Stimulated activated effector memory CD8-positive, alpha-beta T cell treated with anti-CD3 and anti-CD28 coated beads, Interleukin-12 subunit alpha, Interleukin-12 subunit beta, amount 100 ng/mL, for 72 hours (primary cell): ENCODE measurements at regions not wholly inside any gene's neighbourhood (a gene's known extent, or its start where the extent isn't known, plus 50 kb on each side); places are given as distances from the start of the nearest gene placed in this dataset.
"Not testable (repeated sequence)": the region's sequence is repeated elsewhere in the genome, so short reads cannot be mapped to it uniquely, and the experiment has no call there.

Source experiments
- ATAC-seq: fragments of 150-1000 bp; cut with Tn5 transposase; 2 replicates; pipeline ENCODE4 v1.10.0; 2021
- DNase-seq, 2 donors: peaks; one replicate each; pipeline ENCODE4 v3.0.0; 2021 to 2022; ENCODE audit warnings: low spot score in 2 of 2
- H3K27ac Mint-ChIP-seq: one replicate; pipeline ENCODE4 v1.8.0; 2022; ENCODE audit warnings: mild to moderate bottlenecking, mixed read lengths
- H3K36me3 Mint-ChIP-seq: one replicate; pipeline ENCODE4 v1.8.0; 2022; ENCODE audit warnings: mild to moderate bottlenecking, mixed read lengths
- H3K4me1 Mint-ChIP-seq: one replicate; pipeline ENCODE4 v1.8.0; 2022; ENCODE audit warnings: mixed read lengths
- H3K4me3 Mint-ChIP-seq: one replicate; pipeline ENCODE4 v1.8.0; 2022; ENCODE audit warnings: mild to moderate bottlenecking, mixed read lengths
- H3K9me3 Mint-ChIP-seq: one replicate; pipeline ENCODE4 v1.8.0; 2022; ENCODE audit warnings: mixed read lengths

DNA sequence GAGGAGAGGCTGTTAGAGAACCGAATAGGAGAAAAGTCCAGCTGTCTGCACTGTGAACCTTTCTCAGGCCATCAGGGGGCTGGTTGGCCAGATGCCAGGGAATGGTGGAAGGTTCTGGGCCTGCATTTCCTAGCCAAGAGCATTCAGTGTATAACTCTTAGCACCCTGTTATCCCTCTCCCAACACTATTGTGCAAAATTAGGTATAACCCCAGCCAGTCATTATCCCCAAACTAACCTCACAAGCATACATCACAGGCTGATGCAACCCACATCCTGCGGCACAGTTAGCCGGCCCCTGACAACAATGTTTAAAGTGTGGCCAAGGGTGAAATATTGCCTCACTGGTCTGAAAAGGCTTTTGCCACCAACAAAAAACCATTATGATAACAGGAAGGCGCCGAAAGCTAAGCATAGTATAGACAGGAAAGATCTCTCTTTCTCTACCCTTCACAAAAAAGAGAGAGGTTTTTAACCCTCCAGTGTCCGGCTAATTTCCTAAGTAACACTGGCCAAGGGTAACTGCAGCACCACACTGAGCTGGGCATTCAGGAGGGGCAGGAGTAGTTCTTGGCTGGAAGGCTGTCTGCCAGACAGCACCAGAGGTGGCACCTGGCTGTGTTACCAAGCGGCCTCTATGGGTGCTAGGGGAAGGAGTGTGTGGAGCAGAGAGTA is 77.3 kb upstream of the BCAR3 start:
- peak overlapping the region; percentile 89 for H3K27ac Mint-ChIP-seq
- H3K4me3 Mint-ChIP-seq = peak overlapping the region; percentile 11
- DNase-seq (peak in 1 of 2 donors; percentile 64), ATAC-seq (peak; percentile 96)
- H3K4me1 Mint-ChIP-seq = peaks cover 31% of the 10 kb centered on the region
- no peaks in the 10 kb centered on the region for H3K9me3 Mint-ChIP-seq
- no peaks in the 10 kb centered on the region for H3K36me3 Mint-ChIP-seq

DNA sequence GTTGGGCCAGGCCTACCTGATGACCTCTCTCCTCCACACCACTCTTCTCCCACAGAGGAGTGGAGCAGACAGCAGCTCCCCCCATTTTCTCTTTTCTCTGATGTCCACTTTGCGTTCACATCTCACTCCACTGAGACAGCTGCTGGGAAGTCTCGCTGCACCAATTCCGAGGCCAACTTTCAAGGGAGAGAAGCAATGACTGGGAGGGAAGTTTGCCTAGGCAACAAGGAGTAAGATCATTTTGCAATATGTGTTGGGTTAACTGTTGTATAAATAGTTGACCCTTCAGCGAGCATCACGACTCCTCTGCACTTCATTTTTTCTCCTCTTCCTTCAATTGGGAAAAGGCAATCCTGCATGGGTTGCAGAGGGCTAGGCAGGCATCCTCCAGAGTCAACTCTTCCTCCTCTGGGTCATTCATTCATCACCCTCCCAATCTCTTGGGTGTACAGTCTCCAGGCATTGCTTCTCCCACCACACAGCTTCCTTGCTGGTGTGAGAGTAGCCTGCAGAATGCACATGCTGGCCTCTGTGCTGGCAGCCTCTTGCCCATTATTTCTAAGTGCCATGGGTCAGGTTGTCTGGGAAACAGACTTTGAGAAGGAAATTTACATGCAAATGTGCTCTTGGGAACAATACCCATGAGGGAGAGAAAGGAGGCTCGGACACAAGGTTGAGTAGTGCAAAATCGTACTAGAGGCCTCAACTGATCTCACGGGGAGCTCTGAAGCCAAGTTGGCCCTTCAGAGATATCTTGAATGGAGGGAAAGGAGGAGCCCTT is 75.8 kb upstream of the BCAR3 start:
- DNase-seq = no peak
- no peak overlapping the region for H3K4me3 Mint-ChIP-seq
- no peaks in the 10 kb centered on the region for H3K9me3 Mint-ChIP-seq
- H3K36me3 Mint-ChIP-seq = no peaks in the 10 kb centered on the region
- H3K27ac Mint-ChIP-seq = no peak overlapping the region
- no peak for ATAC-seq
- H3K4me1 Mint-ChIP-seq = peaks cover 32% of the 10 kb centered on the region

DNA sequence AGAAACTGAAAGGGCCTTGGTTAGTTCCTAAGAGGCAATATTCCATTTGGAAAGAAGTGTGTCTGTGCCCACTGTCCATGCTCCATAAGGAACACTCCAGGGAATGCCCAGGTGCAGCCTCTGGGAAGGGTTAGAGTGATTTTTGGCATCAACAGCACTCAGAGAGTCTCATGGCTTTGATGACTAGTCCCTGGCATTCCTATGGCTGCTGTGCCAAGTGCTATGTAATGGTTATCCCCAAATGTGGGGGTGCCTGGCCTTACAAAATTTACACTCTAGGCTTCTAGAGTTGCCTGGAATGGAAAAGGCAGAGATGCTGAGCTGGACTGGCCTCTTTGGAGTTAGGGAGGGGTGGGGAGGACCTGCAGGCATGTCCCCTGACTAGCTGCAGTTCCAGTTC is 75.0 kb upstream of the BCAR3 start:
- H3K4me3 Mint-ChIP-seq = no peak overlapping the region
- ATAC-seq (no peak), DNase-seq (no peak)
- H3K27ac Mint-ChIP-seq = no peak overlapping the region
- no peaks in the 10 kb centered on the region for H3K9me3 Mint-ChIP-seq
- peaks cover 40% of the 10 kb centered on the region for H3K4me1 Mint-ChIP-seq
- H3K36me3 Mint-ChIP-seq = no peaks in the 10 kb centered on the region

DNA sequence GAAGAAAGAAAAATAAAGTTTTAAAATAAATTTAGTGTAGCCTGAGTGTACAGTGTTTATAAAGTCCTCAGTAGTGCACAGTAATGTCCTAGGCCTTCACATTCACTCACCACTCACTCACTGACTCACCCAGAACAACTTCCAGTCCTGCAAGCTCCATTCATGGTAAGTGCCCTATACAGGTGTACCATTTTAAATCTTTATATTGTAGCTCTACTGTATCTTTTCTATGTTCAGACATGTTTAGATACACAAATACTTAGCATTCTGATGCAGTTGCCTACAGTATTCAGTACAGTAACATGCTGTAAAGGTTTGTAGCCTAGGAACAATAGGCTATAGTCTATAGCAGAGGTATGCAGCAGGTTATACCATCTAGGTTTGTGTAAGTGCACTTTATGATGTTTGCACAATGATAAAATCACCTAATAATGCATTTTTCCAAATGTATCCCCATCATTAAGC is 73.6 kb upstream of the BCAR3 start:
- not testable (repeated sequence) for ATAC-seq, H3K9me3 Mint-ChIP-seq, H3K4me3 Mint-ChIP-seq, H3K27ac Mint-ChIP-seq, DNase-seq, H3K36me3 Mint-ChIP-seq
- peaks cover 48% of the 10 kb centered on the region for H3K4me1 Mint-ChIP-seq

DNA sequence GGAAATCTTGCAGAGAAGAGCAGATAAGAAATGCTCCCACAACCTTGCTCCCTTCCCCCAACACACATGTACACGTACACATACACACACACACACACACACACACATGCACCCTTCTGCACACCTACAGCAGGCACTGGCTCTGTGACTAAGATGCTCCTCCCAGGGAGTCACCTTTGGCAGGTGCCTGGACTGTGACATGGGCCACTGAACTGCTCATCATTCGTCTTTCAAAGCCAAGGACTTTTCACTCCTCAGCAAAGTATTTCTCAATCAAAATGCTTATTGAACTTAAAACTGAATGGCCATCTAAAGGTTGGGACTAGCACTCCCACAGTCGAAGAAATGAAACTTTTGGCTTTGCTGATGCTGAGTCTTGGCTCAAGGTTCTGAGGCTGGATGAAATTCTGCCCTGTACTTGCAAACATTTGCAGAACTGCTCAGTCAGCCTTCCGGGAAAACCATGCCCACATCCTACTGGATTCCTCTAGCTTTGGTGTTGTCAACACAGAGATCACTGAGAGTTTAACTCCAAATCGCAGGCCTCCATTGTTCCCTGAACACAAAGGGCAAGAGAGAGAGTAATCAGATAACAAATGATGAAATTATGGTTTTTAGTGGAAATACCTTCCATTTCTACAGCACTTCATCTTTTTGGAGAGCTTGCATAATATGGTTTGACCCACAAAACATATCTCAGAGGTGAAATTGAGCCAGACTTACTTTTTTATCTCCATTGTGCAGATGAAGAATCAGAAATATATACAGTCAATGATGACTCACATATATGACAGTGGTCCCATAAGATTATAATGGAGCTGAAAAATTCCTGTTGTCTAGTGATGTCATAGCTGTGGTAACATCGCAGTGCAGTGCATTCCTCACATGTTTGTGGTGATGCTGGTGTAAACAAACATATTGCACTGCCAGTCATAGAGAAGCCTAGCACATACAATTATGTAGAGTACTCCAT is 72.4 kb upstream of the BCAR3 start:
- no peak overlapping the region for H3K27ac Mint-ChIP-seq
- no peak for ATAC-seq

DNA sequence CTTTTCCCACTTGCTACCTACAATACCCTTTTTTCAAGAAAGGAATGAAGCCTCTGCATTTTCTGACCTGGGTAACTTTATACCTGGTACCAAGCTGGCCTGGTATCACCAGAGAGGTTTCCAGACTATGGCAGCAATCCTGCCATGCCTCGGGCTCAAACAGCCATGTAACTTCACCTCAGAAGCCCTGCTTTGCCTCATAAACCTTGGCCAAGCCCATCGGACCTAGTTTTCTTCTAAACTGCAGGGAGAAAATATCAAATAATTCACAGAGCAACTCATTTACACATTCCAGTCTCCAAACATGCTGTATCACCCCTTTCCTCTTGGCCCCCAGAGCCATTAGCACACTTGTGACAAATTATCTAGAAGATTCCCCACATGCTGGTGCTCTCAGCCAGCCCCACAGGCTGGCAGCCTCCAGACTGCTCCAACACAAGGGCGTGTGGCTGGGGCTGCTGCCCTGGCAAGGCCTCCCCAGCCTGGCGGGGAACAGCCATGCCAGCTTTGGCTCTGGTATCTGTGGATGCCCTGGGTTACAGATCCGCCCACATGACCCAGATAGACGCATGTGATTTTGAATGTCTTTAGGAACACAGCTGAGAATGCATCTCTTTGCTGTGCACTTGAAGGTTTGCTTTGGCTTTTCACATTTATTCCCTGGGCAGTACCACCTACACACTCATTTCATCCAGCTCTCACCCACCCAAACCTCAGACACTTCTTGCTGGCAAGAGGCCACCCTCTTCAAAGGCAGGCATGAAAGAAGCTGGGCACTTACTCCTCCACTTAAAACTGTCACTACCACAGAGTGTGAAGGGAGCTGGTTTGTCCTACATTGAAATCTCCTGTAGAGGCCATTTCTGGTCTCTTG is 70.0 kb upstream of the BCAR3 start:
- Mint-ChIP-seq H3K9me3 (peaks cover 4% of the 10 kb centered on the region), H3K27ac (peak overlapping the region; percentile 80), H3K36me3 (no peaks in the 10 kb centered on the region), H3K4me3 (peak overlapping the region; percentile 10), H3K4me1 (peaks cover 20% of the 10 kb centered on the region)
- ATAC-seq (peak; percentile 80), DNase-seq (no peak)

More for the DNA sequence above, 72.4 kb upstream of the BCAR3 start:
- DNase-seq = no peak
- Mint-ChIP-seq H3K4me1 (peaks cover 36% of the 10 kb centered on the region), H3K36me3 (no peaks in the 10 kb centered on the region), H3K4me3 (no peak overlapping the region), H3K9me3 (no peaks in the 10 kb centered on the region)

DNA sequence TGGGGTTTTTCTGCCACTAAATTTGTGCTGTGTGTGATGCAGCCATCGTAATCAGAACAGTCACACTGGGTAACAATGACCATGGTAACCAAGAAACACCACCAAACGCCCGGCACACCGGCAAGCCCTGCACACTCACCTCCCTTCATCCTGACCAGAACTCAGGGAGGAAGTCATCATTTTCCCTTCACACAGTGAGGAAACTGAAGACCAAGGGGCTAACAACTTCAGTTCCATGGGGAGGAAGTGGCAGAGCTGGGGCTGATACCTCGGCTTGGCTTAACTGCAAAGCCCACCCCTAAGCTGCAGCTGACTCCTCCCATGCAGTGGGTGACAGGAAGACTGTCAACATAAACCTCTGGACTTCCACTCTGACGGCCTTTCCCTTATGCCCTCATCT is 69.3 kb upstream of the BCAR3 start:
- peak; percentile 64 for ATAC-seq
- H3K27ac Mint-ChIP-seq = peak overlapping the region; percentile 80
- no peaks in the 10 kb centered on the region for H3K36me3 Mint-ChIP-seq
- peaks cover 20% of the 10 kb centered on the region for H3K4me1 Mint-ChIP-seq
- H3K9me3 Mint-ChIP-seq = peaks cover 4% of the 10 kb centered on the region
- no peak for DNase-seq
- H3K4me3 Mint-ChIP-seq = no peak overlapping the region

DNA sequence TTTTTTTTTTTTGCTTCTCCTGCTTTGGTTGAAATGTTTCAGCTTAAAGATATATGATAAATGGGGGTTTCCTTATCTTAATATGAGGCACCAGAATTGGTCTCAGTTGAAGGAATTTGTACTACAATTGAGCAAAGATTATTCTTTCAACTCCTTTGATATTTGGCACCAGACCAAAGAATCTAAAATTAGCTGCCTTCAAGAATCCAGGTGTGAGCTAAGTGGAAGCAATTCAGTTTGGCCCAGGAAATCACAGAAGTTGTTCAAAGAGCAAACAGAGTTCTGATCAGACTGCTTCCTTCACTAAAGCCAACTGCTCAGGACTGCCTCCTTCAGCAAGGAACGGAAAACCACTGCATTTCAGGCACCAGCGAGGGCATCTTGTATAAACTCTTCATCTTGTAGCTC is 68.3 kb upstream of the BCAR3 start:
- Mint-ChIP-seq H3K9me3 (peaks cover 4% of the 10 kb centered on the region), H3K4me3 (no peak overlapping the region), H3K4me1 (peaks cover 20% of the 10 kb centered on the region), H3K27ac (peak overlapping the region; percentile 26), H3K36me3 (no peaks in the 10 kb centered on the region)
- DNase-seq (no peak), ATAC-seq (no peak)

DNA sequence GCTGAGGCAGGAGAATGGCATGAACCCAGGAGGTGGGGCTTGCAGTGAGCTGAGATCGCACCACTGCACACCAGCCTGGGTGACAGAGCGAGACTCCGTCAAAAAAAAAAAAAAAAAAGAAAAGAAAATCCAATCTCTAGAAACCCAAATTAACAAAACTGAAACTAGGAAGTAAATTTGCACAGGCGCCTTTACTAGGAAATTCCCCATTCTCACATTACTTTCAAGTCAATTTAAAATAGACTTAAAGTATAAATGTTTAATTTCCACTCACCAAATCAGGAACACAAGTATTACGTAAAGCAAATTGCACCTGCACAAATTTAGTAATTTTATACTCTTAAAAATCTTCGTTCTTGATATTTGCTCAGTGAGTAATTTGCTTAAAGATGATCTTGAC is 67.8 kb upstream of the BCAR3 start:
- no peak overlapping the region for H3K4me3 Mint-ChIP-seq
- H3K36me3 Mint-ChIP-seq = no peaks in the 10 kb centered on the region
- ATAC-seq (no peak), DNase-seq (no peak)
- peaks cover 4% of the 10 kb centered on the region for H3K9me3 Mint-ChIP-seq
- peak overlapping the region; percentile 26 for H3K27ac Mint-ChIP-seq
- H3K4me1 Mint-ChIP-seq = peaks cover 23% of the 10 kb centered on the region

DNA sequence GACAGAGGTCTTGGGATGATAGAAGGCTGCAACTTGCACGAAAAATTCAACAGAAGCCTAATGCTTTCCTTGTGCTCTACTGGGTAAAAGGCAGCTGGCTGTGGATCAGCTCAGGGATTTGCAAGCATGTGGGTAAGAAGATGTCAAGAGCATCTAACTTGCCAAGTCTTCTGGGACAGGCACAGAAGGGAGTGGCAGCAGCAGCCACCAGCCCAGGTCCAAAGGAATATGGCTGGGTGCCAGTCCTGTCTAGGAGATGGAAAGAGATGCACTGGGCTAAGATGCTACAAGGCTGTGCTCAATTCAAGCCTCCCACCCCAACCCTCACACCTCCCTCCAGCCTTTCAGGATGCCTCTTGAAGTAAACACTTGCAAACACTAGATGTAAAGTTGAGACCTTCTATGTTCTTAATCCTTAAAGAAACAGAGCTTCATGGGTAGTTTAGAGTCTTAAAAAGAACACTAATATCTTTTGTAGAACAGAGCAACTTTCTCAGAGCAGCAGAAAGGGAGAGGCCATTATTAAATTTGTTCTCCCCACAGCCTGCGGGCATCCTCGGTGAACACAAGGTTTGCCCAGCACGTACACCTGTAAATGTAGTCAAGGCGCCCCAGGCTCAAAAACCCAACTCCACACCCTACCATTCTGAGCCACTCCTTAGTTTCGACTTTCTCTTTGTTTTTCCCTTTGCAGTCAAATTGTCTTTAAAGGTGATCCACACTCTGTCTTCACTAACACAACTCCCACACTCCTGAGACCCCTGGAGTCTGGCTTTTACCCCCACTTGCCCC is 64.6 kb upstream of the BCAR3 start:
- Mint-ChIP-seq H3K27ac (no peak overlapping the region), H3K4me3 (no peak overlapping the region), H3K9me3 (peaks cover 4% of the 10 kb centered on the region), H3K4me1 (peaks cover 10% of the 10 kb centered on the region), H3K36me3 (no peaks in the 10 kb centered on the region)
- no peak for DNase-seq
- no peak for ATAC-seq

DNA sequence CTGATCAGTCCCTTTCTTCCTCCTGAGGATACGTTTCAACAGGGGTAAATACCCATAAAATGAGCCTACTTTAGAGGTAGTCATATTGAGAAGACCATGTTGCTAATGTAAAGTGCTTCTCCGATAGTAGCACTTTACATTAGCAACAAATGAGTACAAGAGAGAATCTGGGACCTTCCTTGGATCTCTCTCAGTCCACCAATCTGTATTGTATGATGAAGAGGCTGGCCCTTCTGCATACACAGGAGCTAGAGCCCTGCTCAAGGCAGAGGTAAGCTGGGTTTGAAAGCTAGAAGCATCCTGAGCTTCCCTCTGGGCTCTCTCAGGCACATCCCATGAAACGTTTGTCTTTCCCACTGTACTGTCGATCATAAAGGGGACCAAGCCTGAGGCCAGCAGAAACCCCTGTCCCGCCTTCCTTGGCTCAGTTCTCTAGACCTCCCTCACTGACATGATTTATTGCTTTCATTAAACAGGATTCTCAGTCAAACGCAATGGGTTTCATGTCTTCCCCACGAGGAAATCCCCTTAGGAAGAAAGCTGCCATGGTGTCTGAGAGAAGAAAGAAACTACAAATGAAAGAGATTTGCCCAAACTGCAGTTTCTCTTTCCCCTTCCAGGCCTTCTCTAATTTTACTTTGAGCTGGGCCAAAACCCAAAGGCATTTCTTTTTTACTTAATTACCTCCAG is 62.8 kb upstream of the BCAR3 start:
- DNase-seq (no peak), ATAC-seq (peak; percentile 31)
- H3K36me3 Mint-ChIP-seq = no peaks in the 10 kb centered on the region
- peaks cover 5% of the 10 kb centered on the region for H3K4me1 Mint-ChIP-seq
- H3K9me3 Mint-ChIP-seq = peaks cover 4% of the 10 kb centered on the region
- no peak overlapping the region for H3K4me3 Mint-ChIP-seq
- H3K27ac Mint-ChIP-seq = no peak overlapping the region

DNA sequence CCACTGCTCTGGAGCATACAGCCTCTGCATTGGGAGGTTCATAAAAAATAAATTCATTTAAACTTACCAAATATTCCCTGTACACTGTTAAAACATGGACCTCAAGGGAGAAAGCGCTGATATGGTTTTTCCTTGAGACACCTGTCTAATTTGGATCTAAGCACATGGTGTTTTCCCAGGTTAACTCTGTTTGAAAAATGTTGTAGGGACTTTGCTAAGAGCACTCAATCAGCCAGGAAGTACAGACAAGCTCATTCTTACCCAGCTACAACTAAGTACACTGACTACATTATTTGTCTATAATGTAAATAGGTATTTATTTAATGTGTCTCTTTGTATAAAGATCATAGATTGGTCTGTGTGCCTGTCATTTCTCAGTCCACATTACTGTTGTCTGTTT is 61.8 kb upstream of the BCAR3 start:
- DNase-seq (no peak), ATAC-seq (no peak)
- Mint-ChIP-seq H3K27ac (no peak overlapping the region), H3K4me1 (peaks cover 5% of the 10 kb centered on the region), H3K36me3 (no peaks in the 10 kb centered on the region), H3K4me3 (no peak overlapping the region), H3K9me3 (peaks cover 4% of the 10 kb centered on the region)

DNA sequence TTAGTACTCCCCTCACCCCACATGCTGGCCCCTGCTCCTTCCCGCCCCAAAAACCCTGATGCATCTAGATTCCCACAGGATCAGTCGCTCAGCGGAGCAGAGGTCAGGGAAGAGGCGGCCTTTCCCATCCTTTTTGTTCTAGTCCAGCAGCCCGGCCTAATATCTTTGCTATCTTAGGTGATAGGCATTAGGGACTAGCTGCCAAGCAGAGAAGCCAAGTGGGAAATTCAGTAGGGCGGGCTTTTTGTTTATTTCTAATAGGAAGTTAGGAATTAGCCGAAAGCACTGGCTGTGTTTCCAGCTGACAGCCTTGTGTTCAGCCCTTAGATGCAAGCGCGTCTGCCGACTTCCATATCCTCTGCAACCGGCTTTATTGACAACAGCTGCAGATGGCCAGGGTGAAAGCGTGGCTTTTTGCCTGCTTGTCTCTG is 59.0 kb upstream of the BCAR3 start:
- no peaks in the 10 kb centered on the region for H3K9me3 Mint-ChIP-seq

More for the DNA sequence above, 59.0 kb upstream of the BCAR3 start:
- ATAC-seq (no peak), DNase-seq (no peak)
- Mint-ChIP-seq H3K36me3 (no peaks in the 10 kb centered on the region), H3K27ac (no peak overlapping the region), H3K4me3 (no peak overlapping the region), H3K4me1 (peaks cover 5% of the 10 kb centered on the region)
